ENCODE measurements at regions not wholly inside any gene's neighbourhood (a gene's known extent, or its start where the extent isn't known, plus 50 kb on each side); places are given as distances from the start of the nearest gene placed in this dataset.

DNA sequence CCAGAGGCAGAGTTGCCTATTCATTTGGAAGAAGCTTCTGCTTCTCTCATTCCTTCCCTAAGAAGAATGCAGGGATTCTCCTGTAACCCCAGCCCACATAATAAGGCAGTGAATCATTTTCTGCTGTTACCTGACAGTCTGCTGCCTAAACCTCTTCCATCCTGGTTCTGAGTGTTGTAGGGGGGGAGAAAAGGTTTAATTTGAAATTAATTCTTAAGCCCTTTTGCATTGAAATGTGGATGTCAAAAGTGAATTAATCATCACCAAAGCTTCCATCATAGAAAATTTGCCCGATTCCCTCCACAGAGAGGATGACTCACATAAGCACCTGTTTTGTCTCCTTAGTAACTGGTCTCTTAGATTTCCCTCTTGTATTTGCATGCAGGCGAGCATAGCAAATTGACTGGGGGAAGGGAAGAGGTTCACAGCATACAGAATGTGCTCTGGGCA lies 146.7 kb upstream of the FNDC3A start:
- TF ChIP-seq, protein P1, sequence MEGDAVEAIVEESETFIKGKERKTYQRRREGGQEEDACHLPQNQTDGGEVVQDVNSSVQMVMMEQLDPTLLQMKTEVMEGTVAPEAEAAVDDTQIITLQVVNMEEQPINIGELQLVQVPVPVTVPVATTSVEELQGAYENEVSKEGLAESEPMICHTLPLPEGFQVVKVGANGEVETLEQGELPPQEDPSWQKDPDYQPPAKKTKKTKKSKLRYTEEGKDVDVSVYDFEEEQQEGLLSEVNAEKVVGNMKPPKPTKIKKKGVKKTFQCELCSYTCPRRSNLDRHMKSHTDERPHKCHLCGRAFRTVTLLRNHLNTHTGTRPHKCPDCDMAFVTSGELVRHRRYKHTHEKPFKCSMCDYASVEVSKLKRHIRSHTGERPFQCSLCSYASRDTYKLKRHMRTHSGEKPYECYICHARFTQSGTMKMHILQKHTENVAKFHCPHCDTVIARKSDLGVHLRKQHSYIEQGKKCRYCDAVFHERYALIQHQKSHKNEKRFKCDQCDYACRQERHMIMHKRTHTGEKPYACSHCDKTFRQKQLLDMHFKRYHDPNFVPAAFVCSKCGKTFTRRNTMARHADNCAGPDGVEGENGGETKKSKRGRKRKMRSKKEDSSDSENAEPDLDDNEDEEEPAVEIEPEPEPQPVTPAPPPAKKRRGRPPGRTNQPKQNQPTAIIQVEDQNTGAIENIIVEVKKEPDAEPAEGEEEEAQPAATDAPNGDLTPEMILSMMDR (IDR thresholded peaks at IDR 0.05 in 4 of 5, conservative IDR thresholded peaks at IDR 0.05 in 1 of 5) = no peak
- no peak for TF ChIP-seq POLR2A (IDR thresholded peaks at IDR 0.05)
